Endothelial cell of umbilical vein (primary cell): ENCODE measurements at regions not wholly inside any gene's neighbourhood (a gene's known extent, or its start where the extent isn't known, plus 50 kb on each side); places are given as distances from the start of the nearest gene placed in this dataset.

Experiments
- BruUV-seq: library from RNA; stranded (reverse); fragments of 400-500 nt; replicated peaks from 2 replicates; lab custom pipeline; 2021; lab: Mats Ljungman, UMichigan
- CTCF ChIA-PET: fragments of 300-600, 350-600 bp; sonication (Branson Sonifier 250); formaldehyde crosslinking; loops from one replicate; lab custom pipeline; 2021; ENCODE audit warnings: antibody characterized with exemption, inconsistent platforms; lab: Charles Lee
- POLR2A ChIA-PET: fragments of 300-600, 350-600 bp; sonication (Branson Sonifier 250); formaldehyde crosslinking; loops from one replicate; lab custom pipeline; 2021; ENCODE audit warnings: antibody characterized with exemption, inconsistent platforms; lab: Charles Lee
- DNase-seq: peaks from one replicate; pipeline ENCODE4 v3.0.0-alpha.2; 2011; ENCODE audit warnings: low read depth, low spot score
- FAIRE-seq: peaks from 2 replicates; lab custom pipeline; 2011; peaks lifted over from hg19 to GRCh38; lab: Jason Lieb, UNC
- H2AFZ ChIP-seq: 2 replicates; pipeline ENCODE4 v1.6.0; 2012; ENCODE audit warnings: low read depth, low read length, control low read depth, inconsistent platforms
- H3K27ac ChIP-seq: 2 replicates; pipeline ENCODE4 v1.5.1; 2011; ENCODE audit warnings: low read depth, mild to moderate bottlenecking, control low read depth, low read length, moderate library complexity; ENCODE audit not compliant: insufficient read depth
- H3K27me3 ChIP-seq, 2 experiments: 2 replicates each; pipeline versions ENCODE4 v1.6.0 to v1.6.1; 2011; ENCODE audit warnings: low read length in 2 of 2, mixed read lengths in 1 of 2; ENCODE audit not compliant: control insufficient read depth in 2 of 2, insufficient read depth in 2 of 2
- H3K36me3 ChIP-seq, 2 experiments: 2 replicates in 1 of 2; 3 replicates in 1 of 2; pipeline ENCODE4 v1.5.1; 2011; ENCODE audit warnings: low read length in 2 of 2, mild to moderate bottlenecking in 1 of 2, moderate library complexity in 1 of 2; ENCODE audit not compliant: control insufficient read depth in 2 of 2, insufficient read depth in 2 of 2; ENCODE audit errors: extremely low read depth in 1 of 2
- H3K4me1 ChIP-seq: 3 replicates; pipeline ENCODE4 v1.5.1; 2011; ENCODE audit warnings: mild to moderate bottlenecking, low read length; ENCODE audit not compliant: control insufficient read depth, insufficient read depth; ENCODE audit errors: extremely low read depth
- H3K4me2 ChIP-seq: 2 replicates; pipeline ENCODE4 v1.6.1; 2011; ENCODE audit warnings: low read length, control low read depth, mixed read lengths; ENCODE audit not compliant: insufficient read depth
- H3K4me3 ChIP-seq, 3 experiments: fragments of 200-600 bp in 1 of 3; sonication (generic), shearing (Covaris generic) in 1 of 3; replicated peaks in 1 of 3; 2 replicates each; pipeline ENCODE4 v1.5.1; 2011 to 2016; ENCODE audit warnings: control low read depth in 3 of 3, low read length in 3 of 3, mild to moderate bottlenecking in 2 of 3, inconsistent platforms in 1 of 3, low read depth in 1 of 3, moderate library complexity in 1 of 3; ENCODE audit not compliant: insufficient read depth in 1 of 3
- H3K79me2 ChIP-seq: 2 replicates; pipeline ENCODE4 v1.6.0; 2012; ENCODE audit warnings: low read length, inconsistent platforms; ENCODE audit not compliant: control insufficient read depth, insufficient read depth
- H3K9ac ChIP-seq: replicated peaks from 2 replicates; pipeline ENCODE3; 2011; ENCODE audit warnings: low read length, control low read depth; ENCODE audit not compliant: insufficient read depth; ENCODE audit errors: extremely low read depth
- H3K9me1 ChIP-seq: replicated peaks from 3 replicates; pipeline ENCODE4 v1.6.0; 2011; ENCODE audit warnings: mild to moderate bottlenecking, low read length; ENCODE audit not compliant: control insufficient read depth, insufficient read depth; ENCODE audit errors: extremely low read depth
- H3K9me3 ChIP-seq: replicated peaks from 2 replicates; pipeline ENCODE4 v1.5.1; 2012; ENCODE audit warnings: low read length, inconsistent platforms; ENCODE audit not compliant: control insufficient read depth, insufficient read depth
- H4K20me1 ChIP-seq: replicated peaks from 2 replicates; pipeline ENCODE3; 2011; ENCODE audit warnings: mild to moderate bottlenecking, low read length; ENCODE audit not compliant: control insufficient read depth, insufficient read depth; ENCODE audit errors: extremely low read depth
- EZH2 ChIP-seq: IDR thresholded peaks from 2 replicates; pipeline ENCODE4 v1.6.1; 2012; ENCODE audit warnings: borderline replicate concordance, low read depth, mild to moderate bottlenecking, moderate library complexity, low read length, inconsistent platforms; ENCODE audit not compliant: severe bottlenecking
- FOS ChIP-seq: IDR thresholded peaks from 2 replicates; pipeline ENCODE4 v1.6.1; 2011; ENCODE audit warnings: mild to moderate bottlenecking, low read length, moderate library complexity, borderline replicate concordance; ENCODE audit not compliant: insufficient read depth
- GATA2 ChIP-seq: IDR thresholded peaks from 2 replicates; pipeline ENCODE4 v1.7.0; 2011; ENCODE audit warnings: low read depth, mild to moderate bottlenecking, moderate library complexity, mixed read lengths, low read length; ENCODE audit not compliant: insufficient read length, insufficient read depth
- JUN ChIP-seq: IDR thresholded peaks from 2 replicates; pipeline ENCODE4 v1.6.1; 2011; ENCODE audit warnings: borderline replicate concordance, low read depth; ENCODE audit not compliant: insufficient read length, insufficient read depth
- MYC ChIP-seq: IDR thresholded peaks from one replicate; pipeline ENCODE4 v1.6.1; 2011; ENCODE audit warnings: mild to moderate bottlenecking, low read depth, low read length
- POLR2A ChIP-seq: IDR thresholded peaks from 2 replicates; pipeline ENCODE4 v1.6.1; 2012; ENCODE audit warnings: low read depth, mild to moderate bottlenecking, control low read depth, low read length
- POLR2AphosphoS5 ChIP-seq: IDR thresholded peaks from 2 replicates; pipeline ENCODE4 v1.6.1; 2012; ENCODE audit warnings: low read depth, mild to moderate bottlenecking, control low read depth, low read length, moderate library complexity; ENCODE audit not compliant: insufficient read depth
- dilution Hi-C: fragments of 300-500 bp; cut with MboI; formaldehyde crosslinking; loops from one replicate; pipeline ENCODE4 v1.15.0; 2019; ENCODE audit warnings: low sequenced_read_pairs; ENCODE audit not compliant: extremely low pct_ligation_motif_present
- intact Hi-C: fragments of 100-400 bp; cut with micrococcal nuclease; formaldehyde crosslinking; loops from one replicate; pipeline ENCODE4 v1.10.0; 2022
- TF ChIP-seq, protein P1 (sequence below): IDR thresholded peaks from 2 replicates; pipeline ENCODE4 v1.6.1; 2011; ENCODE audit not compliant: insufficient read depth, insufficient read length
- TF ChIP-seq, protein P2 (sequence below), 2 donors: IDR thresholded peaks; 1 replicate in 1 of 2; 2 replicates in 1 of 2; pipeline ENCODE4 v1.5.1; 2011; ENCODE audit warnings: low read length in 2 of 2, mild to moderate bottlenecking in 2 of 2, moderate library complexity in 2 of 2, control low read depth in 1 of 2, inconsistent platforms in 1 of 2, low read depth in 1 of 2; ENCODE audit not compliant: insufficient read depth in 1 of 2; ENCODE audit errors: extremely low read depth in 1 of 2

GRCh38 chr13:79196366-79196765 lies 209.7 kb downstream of the RBM26 start:
- POLR2A ChIA-PET: no interaction called here
- no peaks in the 10 kb centered on the region for H4K20me1 ChIP-seq

More at GRCh38 chr13:79196366-79196765, 209.7 kb downstream of the RBM26 start:
- no peaks in the 10 kb centered on the region for H3K4me1 ChIP-seq
- no peak overlapping the region for H2AFZ ChIP-seq
- CTCF ChIA-PET: no interaction called here
- no TSS peak for BruUV-seq
- H3K27ac ChIP-seq: no peak overlapping the region
- no peak for TF ChIP-seq JUN
- TF ChIP-seq, protein P1, sequence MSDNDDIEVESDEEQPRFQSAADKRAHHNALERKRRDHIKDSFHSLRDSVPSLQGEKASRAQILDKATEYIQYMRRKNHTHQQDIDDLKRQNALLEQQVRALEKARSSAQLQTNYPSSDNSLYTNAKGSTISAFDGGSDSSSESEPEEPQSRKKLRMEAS: no peak
- no peak for TF ChIP-seq FOS
- TF ChIP-seq MYC: no peak
- no peak for TF ChIP-seq POLR2A
- TF ChIP-seq, protein P2, sequence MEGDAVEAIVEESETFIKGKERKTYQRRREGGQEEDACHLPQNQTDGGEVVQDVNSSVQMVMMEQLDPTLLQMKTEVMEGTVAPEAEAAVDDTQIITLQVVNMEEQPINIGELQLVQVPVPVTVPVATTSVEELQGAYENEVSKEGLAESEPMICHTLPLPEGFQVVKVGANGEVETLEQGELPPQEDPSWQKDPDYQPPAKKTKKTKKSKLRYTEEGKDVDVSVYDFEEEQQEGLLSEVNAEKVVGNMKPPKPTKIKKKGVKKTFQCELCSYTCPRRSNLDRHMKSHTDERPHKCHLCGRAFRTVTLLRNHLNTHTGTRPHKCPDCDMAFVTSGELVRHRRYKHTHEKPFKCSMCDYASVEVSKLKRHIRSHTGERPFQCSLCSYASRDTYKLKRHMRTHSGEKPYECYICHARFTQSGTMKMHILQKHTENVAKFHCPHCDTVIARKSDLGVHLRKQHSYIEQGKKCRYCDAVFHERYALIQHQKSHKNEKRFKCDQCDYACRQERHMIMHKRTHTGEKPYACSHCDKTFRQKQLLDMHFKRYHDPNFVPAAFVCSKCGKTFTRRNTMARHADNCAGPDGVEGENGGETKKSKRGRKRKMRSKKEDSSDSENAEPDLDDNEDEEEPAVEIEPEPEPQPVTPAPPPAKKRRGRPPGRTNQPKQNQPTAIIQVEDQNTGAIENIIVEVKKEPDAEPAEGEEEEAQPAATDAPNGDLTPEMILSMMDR (IDR thresholded peaks at IDR 0.05; ENCODE audit: extremely low read depth in 1 of 2, insufficient read depth in 1 of 2, low read depth in 1 of 2, low read length in 2 of 2): no peak
- TF ChIP-seq GATA2: no peak
- TF ChIP-seq POLR2AphosphoS5: no peak
- TF ChIP-seq EZH2: no peak
- H3K9ac ChIP-seq: no peak overlapping the region
- dilution Hi-C loops: no loop called here
- no peaks in the 10 kb centered on the region for H3K27me3 ChIP-seq
- no peak overlapping the region for H3K4me3 ChIP-seq
- no peaks in the 10 kb centered on the region for H3K79me2 ChIP-seq
- intact Hi-C loops: no loop called here
- no peaks in the 10 kb centered on the region for H3K9me3 ChIP-seq
- no peaks in the 10 kb centered on the region for H3K9me1 ChIP-seq
- FAIRE-seq (no peak), DNase-seq (no peak)
- no peaks in the 10 kb centered on the region for H3K36me3 ChIP-seq
- H3K4me2 ChIP-seq: no peak overlapping the region
